Activated CD4-positive, alpha-beta T cell treated with anti-CD3 and anti-CD28 coated beads for 4 hours (primary cell): ENCODE measurements at regions not wholly inside any gene's neighbourhood (a gene's known extent, or its start where the extent isn't known, plus 50 kb on each side); places are given as distances from the start of the nearest gene placed in this dataset.
"Not testable (repeated sequence)": the region's sequence is repeated elsewhere in the genome, so short reads cannot be mapped to it uniquely, and the experiment has no call there.

Experiments
- DNase-seq, 2 donors: peaks; one replicate each; pipeline ENCODE4 v3.0.0-alpha.2; 2020

GRCh38 chr12:131293071-131294015, 339.6 kb downstream of the ADGRD1 start:
- not testable (repeated sequence) for DNase-seq

DNA sequence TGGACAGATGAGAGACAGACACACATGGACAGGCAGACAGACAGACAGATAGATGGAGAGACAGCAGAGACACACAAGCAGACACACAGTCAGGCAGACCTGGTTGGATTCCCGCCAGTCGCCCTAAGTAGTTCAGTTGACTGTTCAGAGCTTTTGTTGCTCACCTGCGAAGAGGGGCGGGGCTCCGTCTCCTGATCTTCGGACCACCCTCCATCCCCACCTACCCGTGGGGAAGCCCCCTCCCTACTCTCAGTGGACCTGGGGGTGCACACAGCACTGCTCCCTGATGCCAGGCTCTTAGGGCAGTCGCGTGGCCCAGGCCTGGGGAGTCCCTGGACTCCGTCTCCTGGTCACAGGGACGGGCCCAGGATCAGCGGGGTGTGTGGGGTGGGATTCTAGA, 341.0 kb downstream of the ADGRD1 start:
- DNase-seq = not testable (repeated sequence)

- DNase-seq = not testable (repeated sequence)
These were observed 341.4 kb downstream of the ADGRD1 start for GRCh38 chr12:131295117-131295516.

DNA sequence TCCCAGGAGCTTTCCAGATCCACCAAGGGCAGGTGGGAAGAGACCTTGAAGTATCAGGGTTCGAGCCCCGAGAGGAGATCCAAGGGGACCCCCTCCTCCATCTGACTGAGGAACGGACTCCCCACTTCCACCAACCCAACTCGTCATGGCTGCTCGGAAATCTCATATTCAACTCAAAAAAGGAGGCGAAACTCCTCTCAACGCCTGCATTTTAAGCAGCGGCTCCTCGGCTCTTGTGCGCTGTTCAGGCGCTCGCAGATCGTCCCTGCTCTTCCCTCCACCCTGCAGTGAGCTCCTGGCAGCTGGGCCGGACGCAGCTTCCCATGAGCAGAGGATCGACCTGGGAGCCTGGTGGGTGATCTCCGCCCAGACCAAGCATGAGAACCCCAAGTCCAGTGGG, 341.9 kb downstream of the ADGRD1 start:
- DNase-seq = not testable (repeated sequence)

GRCh38 chr12:131296136-131296535, 342.4 kb downstream of the ADGRD1 start:
- DNase-seq = not testable (repeated sequence)

- DNase-seq = not testable (repeated sequence)
These were observed 342.9 kb downstream of the ADGRD1 start for GRCh38 chr12:131296651-131297050.

DNA sequence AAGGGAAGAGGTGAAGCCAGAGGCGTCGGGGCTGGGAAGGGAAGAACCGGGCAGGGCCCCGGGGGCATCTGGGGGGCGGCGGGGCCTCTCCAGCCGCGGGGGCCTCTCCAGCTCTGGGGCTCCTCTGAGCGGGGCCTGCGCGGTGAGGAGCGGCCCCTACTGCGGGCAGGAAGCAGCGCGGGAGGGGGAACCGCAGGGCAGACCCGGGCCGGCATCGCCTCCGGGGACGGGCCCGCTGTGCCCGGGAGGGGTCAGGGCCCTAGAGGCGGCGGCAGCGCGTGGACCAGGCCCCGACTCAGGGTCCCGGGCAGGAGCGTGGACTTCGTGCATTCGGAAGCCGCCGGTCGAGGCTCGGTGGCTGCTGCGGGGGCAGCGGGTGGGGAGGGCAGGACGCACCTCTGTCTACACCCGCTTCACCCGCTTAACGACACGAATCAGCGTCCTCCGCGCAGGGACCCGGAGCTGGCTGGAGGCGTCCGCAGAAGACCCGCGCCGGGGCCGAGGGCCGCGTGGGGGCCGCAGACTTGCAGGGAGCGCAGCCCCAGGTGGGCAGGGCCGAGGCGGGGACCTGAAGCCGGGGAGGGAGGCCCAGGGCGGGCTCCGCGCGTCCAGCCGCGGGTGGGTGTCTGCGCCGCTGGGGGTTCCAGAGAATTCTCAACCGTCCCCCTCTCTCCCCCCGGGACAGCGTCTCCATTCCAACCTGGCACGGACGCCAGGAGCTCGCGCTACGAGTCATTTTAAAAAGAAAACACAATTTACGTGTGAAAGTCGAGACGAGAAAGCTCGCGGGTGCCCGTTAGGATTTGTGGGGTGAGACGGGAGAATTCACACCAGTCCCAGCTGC, 345.0 kb downstream of the ADGRD1 start:
- not testable (repeated sequence) for DNase-seq

DNA sequence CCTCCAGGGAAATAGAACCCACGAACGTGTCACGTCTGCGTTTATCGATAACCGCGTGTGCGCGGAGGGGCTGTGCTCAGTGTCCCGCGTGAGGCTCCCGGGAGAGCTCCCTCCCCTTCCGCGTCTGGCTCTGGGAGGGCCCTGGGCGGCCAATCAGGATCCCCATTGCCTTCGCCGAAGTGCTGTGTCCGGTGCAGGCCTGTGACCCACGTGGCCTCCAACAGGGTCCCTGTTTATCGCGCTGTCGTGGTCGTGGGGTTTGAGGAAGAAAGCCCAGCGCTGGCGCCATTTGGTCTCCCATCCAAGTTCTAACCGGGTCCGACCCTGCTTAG, 345.6 kb downstream of the ADGRD1 start:
- not testable (repeated sequence) for DNase-seq

- DNase-seq = not testable (repeated sequence)
These were observed 349.9 kb downstream of the ADGRD1 start for GRCh38 chr12:131303576-131303975.

- DNase-seq = not testable (repeated sequence)
These were observed 350.9 kb downstream of the ADGRD1 start for GRCh38 chr12:131304642-131305041.

GRCh38 chr12:131309700-131310099, 356.0 kb downstream of the ADGRD1 start:
- DNase-seq = no peak

- not testable (repeated sequence) for DNase-seq
These were observed 356.7 kb downstream of the ADGRD1 start for GRCh38 chr12:131310227-131310969.

GRCh38 chr12:131311279-131311722, 357.6 kb downstream of the ADGRD1 start:
- DNase-seq = not testable (repeated sequence)

DNA sequence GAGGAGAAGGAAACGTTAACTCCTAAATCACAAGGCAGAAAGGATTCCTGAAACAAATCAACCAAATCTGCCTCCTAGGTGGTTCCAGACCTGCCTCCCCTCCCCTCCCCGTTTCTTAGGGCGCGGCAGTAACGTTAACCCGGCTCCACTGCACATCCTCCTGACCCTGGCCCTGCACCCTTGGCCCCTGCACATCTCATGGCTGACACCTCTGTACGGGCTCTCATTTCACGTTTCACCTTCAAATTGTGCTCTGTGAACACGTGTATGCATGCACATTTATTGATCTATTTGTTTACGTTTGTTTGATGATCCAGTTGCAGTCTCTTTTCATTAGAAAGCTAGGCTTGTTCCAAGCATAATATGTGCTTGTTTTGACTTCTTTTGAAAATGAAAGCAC, 358.1 kb downstream of the ADGRD1 start:
- no peak for DNase-seq

DNA sequence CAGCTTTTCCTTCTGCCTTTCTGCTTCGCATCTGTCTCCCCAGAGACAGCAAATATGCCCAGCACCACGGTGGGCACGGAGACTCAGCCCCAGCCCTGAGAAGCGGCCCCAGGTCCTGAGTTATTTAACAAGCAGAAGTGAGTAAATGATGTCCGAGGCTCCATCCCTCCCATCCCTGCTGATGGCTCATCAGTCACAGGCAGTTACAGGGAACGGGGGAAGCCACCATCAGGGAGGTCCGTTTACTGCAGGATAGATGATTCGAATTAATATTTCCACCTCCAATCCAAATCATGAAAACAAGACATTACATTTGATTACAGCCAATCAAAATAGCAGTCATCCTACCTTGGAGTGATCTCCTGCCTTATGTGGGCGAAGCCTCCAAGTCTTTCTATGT, 358.7 kb downstream of the ADGRD1 start:
- DNase-seq = not testable (repeated sequence)

GRCh38 chr12:131312793-131313545, 359.3 kb downstream of the ADGRD1 start:
- no peak for DNase-seq

DNA sequence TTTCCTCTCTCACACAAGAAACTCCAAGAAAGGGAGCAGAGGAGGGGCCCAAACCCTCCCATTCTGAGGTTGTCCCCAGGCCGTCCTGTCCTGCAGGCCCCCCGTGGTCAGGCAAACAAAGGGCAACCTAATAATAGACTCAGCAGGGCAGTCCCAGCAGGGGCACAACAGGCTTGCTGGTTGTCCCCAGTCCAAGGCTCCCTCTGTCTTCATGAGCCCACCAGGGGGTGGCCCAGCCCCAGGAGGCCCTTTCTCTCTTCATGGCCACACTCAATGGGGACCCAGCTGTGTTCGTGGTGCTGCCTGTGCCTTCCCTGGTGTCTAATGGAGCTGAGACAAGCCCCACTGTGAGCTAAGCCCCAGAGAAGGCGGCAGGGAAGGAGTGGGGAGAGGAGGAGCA, 359.9 kb downstream of the ADGRD1 start:
- no peak for DNase-seq

- DNase-seq = no peak
These were observed 360.9 kb downstream of the ADGRD1 start for GRCh38 chr12:131314524-131315090.

DNA sequence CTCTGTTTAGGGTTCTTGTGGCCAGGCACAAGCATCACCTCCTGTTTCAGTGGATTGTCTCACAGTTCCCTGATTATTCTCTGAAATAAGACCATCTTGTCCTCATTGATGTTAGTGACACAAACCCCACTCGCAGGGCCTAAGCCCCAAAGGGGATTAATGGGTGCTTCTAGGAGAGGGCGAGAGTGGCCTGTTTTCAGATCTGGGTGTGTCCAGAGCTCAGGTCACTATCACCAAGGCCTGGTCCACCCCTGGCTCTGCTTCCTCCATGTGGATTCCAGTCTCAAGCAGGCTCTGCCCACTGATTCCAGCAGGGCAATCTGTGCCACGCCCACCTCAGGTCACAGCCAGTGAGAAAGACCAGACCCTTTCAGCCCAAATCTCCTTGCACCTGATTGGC, 361.9 kb downstream of the ADGRD1 start:
- DNase-seq = no peak

GRCh38 chr12:131316388-131316787, 362.7 kb downstream of the ADGRD1 start:
- no peak for DNase-seq

DNA sequence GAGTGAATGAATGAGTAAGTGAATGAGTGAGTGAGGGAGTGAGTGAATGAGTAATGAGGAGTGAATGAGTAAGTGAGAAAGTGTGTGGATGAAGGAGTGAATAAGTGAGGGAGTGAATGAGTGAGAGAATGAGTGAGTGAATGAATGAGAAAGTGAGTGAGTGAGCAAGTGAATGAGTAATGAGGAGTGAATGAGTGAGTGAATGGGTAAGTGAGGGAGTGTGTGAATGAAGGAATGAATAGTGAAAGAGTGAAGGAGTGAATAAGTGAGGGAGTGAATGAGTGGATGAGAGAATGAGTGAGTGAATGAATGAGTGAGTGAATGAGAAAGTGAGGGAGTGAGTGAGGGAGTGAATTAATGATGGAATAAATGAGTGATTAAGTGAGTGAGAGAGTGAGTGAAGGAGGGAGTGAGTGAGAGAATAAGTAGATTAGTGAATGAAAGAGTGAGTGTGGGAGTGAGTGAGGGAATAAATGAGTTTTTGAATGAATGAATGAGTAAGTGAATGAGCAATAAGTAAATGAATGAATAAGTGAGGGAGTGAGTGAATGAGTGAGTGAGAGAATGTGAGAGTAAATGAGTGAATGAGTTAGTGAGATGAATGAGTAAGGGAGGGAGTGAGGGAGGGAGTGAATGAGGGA, 364.5 kb downstream of the ADGRD1 start:
- DNase-seq = no peak
